GM12874 (cell line): ENCODE measurements at regions not wholly inside any gene's neighbourhood (a gene's known extent, or its start where the extent isn't known, plus 50 kb on each side); places are given as distances from the start of the nearest gene placed in this dataset.

Experiments used
- CTCF ChIP-seq: IDR thresholded peaks from 2 replicates; pipeline ENCODE4 v1.5.1; 2011; ENCODE audit warnings: low read depth, mild to moderate bottlenecking, control low read depth, low read length, moderate library complexity; ENCODE audit not compliant: insufficient read depth

- no peak for TF ChIP-seq CTCF
Observed at GRCh38 chr2:239697399-239698164, 296.8 kb upstream of the HDAC4 start.

DNA sequence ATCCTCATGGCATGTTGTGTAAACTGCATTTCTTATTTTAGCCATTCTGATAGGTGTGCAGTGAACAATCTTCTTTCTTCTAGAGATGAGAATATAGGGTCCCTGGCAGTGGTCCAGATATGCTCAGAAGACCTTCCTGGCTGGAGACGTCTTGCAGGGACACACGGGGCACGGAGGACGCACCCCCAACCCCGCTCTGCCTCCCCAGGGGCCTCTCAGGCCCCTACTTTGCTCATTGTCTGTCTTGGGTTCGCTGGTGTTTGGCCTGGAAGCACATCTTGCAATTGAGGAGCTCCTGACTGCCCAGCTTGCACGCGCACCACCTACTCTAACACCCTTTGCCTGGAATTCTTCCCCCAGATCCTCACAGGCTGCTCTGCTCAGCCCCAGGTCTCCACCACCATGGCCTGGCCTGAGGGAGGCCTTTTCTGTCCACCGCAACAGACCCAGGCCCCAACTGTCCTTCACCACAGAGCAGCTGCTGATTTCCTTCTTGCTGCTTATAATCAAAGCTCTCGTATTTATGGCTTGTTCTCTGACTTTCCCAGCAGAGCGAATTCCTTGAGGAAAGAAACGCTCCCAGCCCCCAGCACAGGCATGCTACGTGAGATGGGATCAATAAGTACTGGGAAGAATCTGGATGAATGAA, 295.9 kb upstream of the HDAC4 start:
- no peak for TF ChIP-seq CTCF

DNA sequence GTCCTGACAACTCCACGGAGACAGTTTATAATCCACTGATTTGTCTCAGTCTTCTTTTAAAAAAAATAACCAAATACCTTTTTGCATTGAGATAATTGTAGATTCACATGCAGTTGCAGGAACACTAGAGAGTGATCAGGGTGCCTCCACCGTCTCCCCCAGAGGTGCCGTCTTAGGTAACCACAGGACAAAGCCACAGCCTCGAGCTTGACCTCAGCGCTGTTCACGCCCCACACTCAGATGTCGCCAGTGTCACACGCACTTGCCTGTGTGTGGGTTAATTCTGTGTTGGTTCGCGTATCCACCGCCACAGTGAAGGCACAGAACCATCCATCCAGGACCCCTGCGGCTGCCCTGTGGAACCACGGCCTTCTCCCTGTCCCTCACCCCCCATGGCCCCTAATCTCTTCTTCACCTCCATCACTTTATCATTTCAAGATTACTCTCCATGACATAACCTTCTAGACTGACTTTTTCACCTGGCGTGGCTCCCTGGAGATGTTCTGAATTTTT, 295.0 kb upstream of the HDAC4 start:
- TF ChIP-seq CTCF, result no peak

DNA sequence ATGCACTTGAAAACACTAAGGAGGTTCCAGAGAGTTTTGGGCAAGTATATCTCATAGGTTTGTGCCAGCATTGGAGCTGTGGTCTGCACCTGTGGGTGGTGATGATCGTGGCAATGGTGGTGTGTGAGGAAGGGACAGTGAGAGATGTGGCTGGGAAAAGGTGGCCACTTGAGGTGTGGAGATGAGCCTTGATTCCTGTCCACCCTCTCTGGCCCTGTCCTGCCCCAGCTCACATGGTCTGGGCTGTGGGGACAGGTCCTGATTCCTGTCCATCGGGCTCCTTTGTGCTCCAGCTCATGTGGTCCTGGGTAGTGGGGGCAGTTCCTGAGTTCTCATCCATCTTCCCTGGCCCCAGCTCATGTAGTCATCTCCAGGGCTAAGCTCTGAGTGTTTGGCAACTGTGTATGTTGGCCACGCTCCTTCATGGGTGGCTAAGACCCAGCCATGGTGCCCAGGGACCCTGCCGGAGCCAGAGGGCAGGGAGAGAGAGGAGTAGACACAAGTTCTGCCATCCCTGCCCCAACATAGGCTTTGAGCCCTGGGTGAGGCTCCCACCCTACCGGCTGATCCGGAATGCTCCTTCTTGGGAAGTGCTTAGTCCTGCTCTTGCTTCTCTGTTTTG, 294.4 kb upstream of the HDAC4 start:
- TF ChIP-seq CTCF, result no peak

DNA sequence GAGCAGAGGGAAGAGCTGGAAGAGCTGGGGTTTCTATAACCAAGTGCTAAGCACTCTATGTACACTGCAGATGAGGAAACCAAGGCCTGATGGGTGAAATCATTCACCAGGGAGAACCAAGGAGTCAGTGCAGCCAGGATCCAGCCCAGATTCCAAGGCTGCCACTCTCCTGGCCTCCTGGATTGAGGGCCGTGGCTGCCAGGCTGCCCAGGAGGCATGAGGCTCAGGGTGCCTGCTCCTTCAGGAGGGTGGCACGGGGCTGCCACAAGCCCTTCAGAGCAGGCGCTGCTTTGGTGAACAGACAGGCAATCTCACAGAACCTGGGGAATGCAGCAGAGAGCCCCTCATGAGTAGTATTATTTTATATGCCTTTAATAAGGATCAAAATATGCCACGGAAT, 293.7 kb upstream of the HDAC4 start:
- no peak for TF ChIP-seq CTCF

DNA sequence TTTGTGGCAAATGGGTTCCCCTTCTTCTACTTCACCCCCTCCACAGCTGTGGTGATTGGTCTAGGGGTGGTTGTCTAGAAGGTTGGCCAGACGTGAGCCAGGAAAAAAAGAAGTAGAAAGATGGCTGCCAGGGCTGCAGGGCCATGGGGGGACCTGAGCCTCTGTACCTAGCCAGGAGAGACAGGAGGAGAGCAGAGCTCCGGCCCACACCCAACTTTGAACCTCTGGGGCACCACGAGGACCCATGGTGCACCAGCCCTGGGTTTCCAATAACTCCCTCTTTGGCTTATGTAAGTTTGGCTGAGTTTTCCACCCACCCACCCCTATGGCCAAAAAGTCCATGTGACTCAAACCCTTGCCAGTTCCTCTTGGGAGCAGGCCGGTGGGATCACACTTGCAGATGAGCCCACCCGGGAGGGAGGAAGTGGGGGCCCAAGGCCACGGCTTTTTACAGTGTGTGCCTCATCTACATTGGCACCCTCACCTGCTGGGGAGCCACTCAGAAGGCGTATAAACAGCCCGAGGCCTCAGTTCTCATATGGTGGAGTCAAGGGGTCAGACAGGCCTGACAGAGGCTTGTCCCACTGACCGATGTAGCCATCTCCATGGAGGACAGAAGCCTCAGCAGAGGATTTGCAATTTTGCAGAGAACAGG, 293.1 kb upstream of the HDAC4 start:
- TF ChIP-seq CTCF, result no peak

GRCh38 chr2:239693330-239693729, 292.5 kb upstream of the HDAC4 start:
- no peak for TF ChIP-seq CTCF
